Activated CD4-positive, alpha-beta T cell treated with anti-CD3 and anti-CD28 coated beads for 36 hours (primary cell): ENCODE measurements at regions not wholly inside any gene's neighbourhood (a gene's known extent, or its start where the extent isn't known, plus 50 kb on each side); places are given as distances from the start of the nearest gene placed in this dataset.

Experiments used
- ATAC-seq: fragments of 200-7000 bp; cut with Tn5 transposase; one replicate; pipeline ENCODE4 v1.10.0; 2021; ENCODE audit warnings: mild to moderate bottlenecking, moderate library complexity
- CTCF ChIA-PET: fragments of 350-600 bp; sonication (Branson Sonifier 250); formaldehyde crosslinking; loops from one replicate; lab custom pipeline; 2021; ENCODE audit warnings: antibody characterized with exemption; lab: Charles Lee
- POLR2A ChIA-PET: fragments of 350-600 bp; sonication (Branson Sonifier 250); formaldehyde crosslinking; loops from one replicate; lab custom pipeline; 2021; ENCODE audit warnings: antibody characterized with exemption, inconsistent platforms; lab: Charles Lee
- DNase-seq: peaks from one replicate; pipeline ENCODE4 v3.0.0-alpha.2; 2020
- H3K27ac Mint-ChIP-seq: one replicate; pipeline ENCODE4 v1.8.0; 2021; ENCODE audit warnings: mixed read lengths
- H3K27me3 Mint-ChIP-seq: one replicate; pipeline ENCODE4 v1.8.0; 2021; ENCODE audit warnings: mixed read lengths
- H3K36me3 Mint-ChIP-seq: one replicate; pipeline ENCODE4 v1.8.0; 2021; ENCODE audit warnings: low read depth, mixed read lengths
- H3K4me1 Mint-ChIP-seq: one replicate; pipeline ENCODE4 v1.8.0; 2021; ENCODE audit warnings: mixed read lengths
- H3K4me3 Mint-ChIP-seq: one replicate; pipeline ENCODE4 v1.8.0; 2021; ENCODE audit warnings: mild to moderate bottlenecking, moderate library complexity, mixed read lengths
- H3K9me3 Mint-ChIP-seq: one replicate; pipeline ENCODE4 v1.8.0; 2021; ENCODE audit warnings: low read depth, mixed read lengths
- intact Hi-C, 2 experiments: fragments of 100-400 bp; cut with DNase I in 1 of 2; cut with micrococcal nuclease in 1 of 2; formaldehyde crosslinking; loops; one replicate each; pipeline versions ENCODE4 v1.14.2 to v1.15.1; 2022 to 2024; cut with DNase I, micrococcal nuclease

DNA sequence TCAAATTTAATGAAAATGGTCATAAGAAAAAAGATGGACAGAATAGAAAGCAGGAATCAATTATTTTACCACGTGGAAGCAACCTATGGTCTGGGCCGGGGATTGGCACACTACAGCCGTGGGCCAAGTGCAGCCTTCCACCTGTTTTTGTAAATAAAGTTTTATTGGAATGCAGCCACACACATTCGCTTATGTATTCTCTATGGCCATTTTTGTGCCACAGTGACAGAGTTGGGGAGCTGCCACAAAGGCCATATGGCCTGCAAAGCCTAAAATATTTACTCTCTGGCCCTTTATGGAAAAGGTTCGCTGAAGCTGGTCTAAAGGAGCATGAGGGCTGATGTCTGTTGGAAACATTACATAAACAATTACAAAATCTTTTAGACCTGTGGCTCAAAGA is 144.8 kb downstream of the TMCO5A start:
- no peak overlapping the region for H3K27ac Mint-ChIP-seq

GRCh38 chr15:38080651-38081275 is 146.3 kb downstream of the TMCO5A start:
- no peaks in the 10 kb centered on the region for H3K9me3 Mint-ChIP-seq
- peaks cover 11% of the 10 kb centered on the region for H3K4me1 Mint-ChIP-seq
- no peak overlapping the region for H3K4me3 Mint-ChIP-seq
- ATAC-seq (no peak), DNase-seq (no peak)
- no peak overlapping the region for H3K27ac Mint-ChIP-seq
- intact Hi-C loops = no loop called here
- CTCF ChIA-PET = interaction anchor here (1.5 kb wide), 1 partner anchor 11 kb away, joined by 3 read pairs; no protein-coding TSS in a partner anchor
- POLR2A ChIA-PET = no interaction called here
- no peaks in the 10 kb centered on the region for H3K36me3 Mint-ChIP-seq
- peaks cover 7% of the 10 kb centered on the region for H3K27me3 Mint-ChIP-seq

More for the DNA sequence above, 144.8 kb downstream of the TMCO5A start:
- H3K4me3 Mint-ChIP-seq = no peak overlapping the region
- H3K4me1 Mint-ChIP-seq = peaks cover 2% of the 10 kb centered on the region
- H3K36me3 Mint-ChIP-seq = no peaks in the 10 kb centered on the region
- ChIA-PET CTCF (interaction anchor here (1.0 kb wide), 1 partner anchor 44 kb away, joined by 3 read pairs; no protein-coding TSS in a partner anchor), POLR2A (no interaction called here)
- no peak for DNase-seq
- intact Hi-C loops = loop anchor here in 1 of 2 experiments (10.0 kb wide), 1 partner anchor 176 kb away; the partner anchor contains the start of gene SPRED1
- no peak for ATAC-seq
- no peaks in the 10 kb centered on the region for H3K9me3 Mint-ChIP-seq
- peaks cover 12% of the 10 kb centered on the region for H3K27me3 Mint-ChIP-seq

- no peak overlapping the region for H3K4me3 Mint-ChIP-seq
- H3K27ac Mint-ChIP-seq = no peak overlapping the region
- DNase-seq = no peak
- H3K4me1 Mint-ChIP-seq = peaks cover 11% of the 10 kb centered on the region
- peaks cover 14% of the 10 kb centered on the region for H3K27me3 Mint-ChIP-seq
- ATAC-seq = peak; percentile 74
- ChIA-PET CTCF (interaction anchor here (1.1 to 1.4 kb wide), 3 partner anchors 12 to 25 kb away, joined by 4 to 5 read pairs (median 4); no protein-coding TSS in a partner anchor), POLR2A (interaction anchor here (0.7 to 1.6 kb wide), 2 partner anchors 45 to 216 kb away, joined by 4 read pairs; no protein-coding TSS in a partner anchor)
- no peaks in the 10 kb centered on the region for H3K36me3 Mint-ChIP-seq
- no peaks in the 10 kb centered on the region for H3K9me3 Mint-ChIP-seq
- intact Hi-C loops = loop anchor here (1.0 kb wide), 1 partner anchor 45 kb away; no protein-coding TSS in a partner anchor
Measured at GRCh38 chr15:38084289-38084688, 149.8 kb downstream of the TMCO5A start.

DNA sequence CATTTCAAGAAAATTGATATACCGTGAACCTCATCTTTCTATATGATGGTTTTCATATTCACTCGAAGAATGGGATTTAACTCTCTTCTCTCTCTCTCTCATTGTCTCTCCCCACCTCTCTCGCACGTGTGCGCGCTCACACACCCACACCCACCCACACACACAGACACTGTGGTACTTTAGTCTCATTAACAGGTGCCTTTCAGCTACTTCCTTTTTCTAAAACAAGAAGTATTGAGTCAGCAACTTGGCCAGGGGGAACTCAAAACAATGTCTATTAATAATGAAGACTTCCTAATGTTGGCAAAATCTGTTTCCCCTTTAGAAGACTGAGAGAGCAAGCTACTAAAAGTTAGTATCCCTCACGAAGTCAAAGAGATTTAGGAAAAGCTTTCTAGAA is 150.7 kb downstream of the TMCO5A start:
- ChIA-PET POLR2A (interaction anchor here (0.8 to 1.6 kb wide), 2 partner anchors 44 to 166 kb away, joined by 3 to 4 read pairs; no protein-coding TSS in a partner anchor), CTCF (interaction anchor here (0.7 kb wide), 1 partner anchor 8 kb away, joined by 3 read pairs; no protein-coding TSS in a partner anchor)
- H3K9me3 Mint-ChIP-seq = no peaks in the 10 kb centered on the region
- peaks cover 11% of the 10 kb centered on the region for H3K4me1 Mint-ChIP-seq
- intact Hi-C loops = no loop called here
- H3K27me3 Mint-ChIP-seq = peaks cover 14% of the 10 kb centered on the region
- DNase-seq (peak; percentile 25), ATAC-seq (no peak)
- no peak overlapping the region for H3K27ac Mint-ChIP-seq
- H3K4me3 Mint-ChIP-seq = no peak overlapping the region
- H3K36me3 Mint-ChIP-seq = no peaks in the 10 kb centered on the region

DNA sequence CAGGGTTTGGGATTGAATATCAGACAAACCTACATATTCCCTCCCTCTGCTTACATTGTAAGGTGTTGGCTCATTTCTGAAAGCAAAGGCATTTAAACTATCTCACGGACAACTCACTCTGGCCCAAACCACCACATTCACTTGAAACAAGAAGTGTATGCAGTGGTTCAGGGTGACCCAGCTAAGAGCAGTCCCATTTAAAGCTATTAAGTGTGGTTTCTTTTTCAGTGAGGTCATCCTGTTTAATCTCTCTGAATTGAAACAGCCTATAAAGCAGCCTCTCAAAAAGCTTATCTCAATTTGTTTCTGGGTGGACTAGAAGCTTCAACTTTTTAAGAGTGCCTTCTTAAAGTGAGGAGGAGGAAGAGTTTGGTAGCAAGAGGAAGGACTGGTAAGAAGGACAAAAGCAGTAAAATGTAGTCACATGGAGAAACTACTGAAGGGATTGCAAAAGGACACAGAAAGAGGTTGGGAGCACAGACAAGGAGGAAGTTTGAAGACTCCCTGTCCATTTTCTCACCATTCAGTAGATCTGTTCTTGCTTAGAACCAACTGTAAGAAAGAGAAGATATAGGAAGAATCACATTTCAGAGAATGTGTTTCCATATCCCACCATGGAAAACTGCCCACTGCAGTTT is 151.6 kb downstream of the TMCO5A start:
- CTCF ChIA-PET = interaction anchor here (0.5 kb wide), 1 partner anchor 30 kb away, joined by 4 read pairs; no protein-coding TSS in a partner anchor
- Mint-ChIP-seq H3K27ac (no peak overlapping the region), H3K4me1 (peaks cover 11% of the 10 kb centered on the region), H3K36me3 (no peaks in the 10 kb centered on the region), H3K9me3 (no peaks in the 10 kb centered on the region), H3K27me3 (peaks cover 13% of the 10 kb centered on the region), H3K4me3 (no peak overlapping the region)
- intact Hi-C loops = no loop called here
- POLR2A ChIA-PET = no interaction called here
- DNase-seq = no peak
- ATAC-seq = no peak

DNA sequence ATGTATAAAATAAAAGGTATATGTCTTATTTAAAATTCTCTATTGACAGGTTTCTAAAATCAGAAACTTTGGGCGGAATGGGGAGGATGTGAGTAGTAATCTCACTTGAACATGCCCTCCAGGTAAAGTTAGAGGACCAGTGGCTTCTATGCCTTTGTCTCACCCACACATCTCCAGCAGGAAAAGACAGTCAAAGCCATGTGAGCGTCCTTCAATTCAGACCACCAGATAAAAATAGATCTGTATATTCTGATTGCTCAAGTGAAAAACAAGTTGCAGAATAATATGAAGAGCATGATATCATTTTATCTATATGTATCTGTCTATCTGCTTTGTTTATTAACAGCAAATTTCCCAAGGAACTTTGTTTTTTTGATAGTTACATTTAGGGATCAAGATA is 152.2 kb downstream of the TMCO5A start:
- H3K4me3 Mint-ChIP-seq = no peak overlapping the region
- no peaks in the 10 kb centered on the region for H3K36me3 Mint-ChIP-seq
- no peaks in the 10 kb centered on the region for H3K9me3 Mint-ChIP-seq
- DNase-seq (no peak), ATAC-seq (no peak)
- peaks cover 13% of the 10 kb centered on the region for H3K27me3 Mint-ChIP-seq
- ChIA-PET POLR2A (no interaction called here), CTCF (interaction anchor here (0.5 kb wide), 1 partner anchor 30 kb away, joined by 4 read pairs; no protein-coding TSS in a partner anchor)
- intact Hi-C loops = no loop called here
- no peak overlapping the region for H3K27ac Mint-ChIP-seq
- peaks cover 11% of the 10 kb centered on the region for H3K4me1 Mint-ChIP-seq

DNA sequence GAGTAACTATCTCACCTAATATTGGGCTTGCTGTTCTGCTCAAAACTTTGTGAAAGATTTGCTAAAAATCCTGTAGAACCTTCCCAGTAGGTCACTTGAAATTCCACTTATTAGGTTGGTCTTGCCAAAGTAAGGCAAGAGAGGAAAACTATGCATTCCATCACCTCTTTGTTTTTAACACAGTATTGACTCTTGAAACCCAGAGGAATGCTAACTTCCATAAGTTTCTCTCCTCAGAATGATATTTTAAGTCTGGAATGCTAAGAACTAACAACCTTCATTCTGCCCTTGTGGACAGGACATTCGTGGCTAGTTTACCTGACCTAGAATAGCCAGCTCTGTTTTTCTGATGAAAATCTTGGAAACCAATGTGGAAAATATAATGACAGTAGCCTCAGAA is 154.5 kb downstream of the TMCO5A start:
- POLR2A ChIA-PET = no interaction called here
- ATAC-seq = no peak
- H3K36me3 Mint-ChIP-seq = no peaks in the 10 kb centered on the region

GRCh38 chr15:38090223-38090622 is 155.8 kb downstream of the TMCO5A start:
- no peak overlapping the region for H3K27ac Mint-ChIP-seq
- ATAC-seq (no peak), DNase-seq (no peak)
- ChIA-PET POLR2A (no interaction called here), CTCF (no interaction called here)
- H3K4me1 Mint-ChIP-seq = peaks cover 2% of the 10 kb centered on the region
- H3K36me3 Mint-ChIP-seq = no peaks in the 10 kb centered on the region
- H3K27me3 Mint-ChIP-seq = peaks cover 7% of the 10 kb centered on the region
- H3K9me3 Mint-ChIP-seq = no peaks in the 10 kb centered on the region
- intact Hi-C loops = no loop called here
- no peak overlapping the region for H3K4me3 Mint-ChIP-seq

More for the DNA sequence above, 154.5 kb downstream of the TMCO5A start:
- no peak overlapping the region for H3K27ac Mint-ChIP-seq
- H3K27me3 Mint-ChIP-seq = peaks cover 9% of the 10 kb centered on the region
- intact Hi-C loops = no loop called here
- no peaks in the 10 kb centered on the region for H3K9me3 Mint-ChIP-seq
- CTCF ChIA-PET = interaction anchor here (0.6 kb wide), 1 partner anchor 313 kb away, joined by 3 read pairs; no protein-coding TSS in a partner anchor
- no peak for DNase-seq
- no peak overlapping the region for H3K4me3 Mint-ChIP-seq
- peaks cover 10% of the 10 kb centered on the region for H3K4me1 Mint-ChIP-seq

DNA sequence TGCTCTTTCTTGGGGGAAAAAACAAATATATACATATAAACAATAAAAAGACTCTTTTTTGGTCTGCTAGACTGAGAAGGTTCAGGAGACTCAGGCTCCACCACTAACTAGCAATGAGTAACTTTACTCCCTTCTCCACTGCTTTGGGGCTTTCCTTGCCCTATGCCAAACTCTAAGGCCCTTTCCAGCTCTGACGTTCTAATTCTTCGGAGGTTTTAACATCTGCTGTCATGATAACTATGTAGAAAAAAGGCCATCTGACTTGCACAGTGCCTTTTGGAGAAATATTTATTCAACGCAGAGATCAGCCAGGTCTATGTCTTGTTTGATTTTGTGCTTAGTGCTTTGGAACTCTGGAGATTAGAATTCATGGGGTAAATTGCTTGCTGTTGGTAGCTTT is 156.2 kb downstream of the TMCO5A start:
- intact Hi-C loops = no loop called here
- ChIA-PET CTCF (interaction anchor here (0.8 kb wide), 1 partner anchor 14 kb away, joined by 3 read pairs; no protein-coding TSS in a partner anchor), POLR2A (no interaction called here)
- no peak overlapping the region for H3K4me3 Mint-ChIP-seq
- DNase-seq = no peak
- peaks cover under 1% of the 10 kb centered on the region for H3K4me1 Mint-ChIP-seq
- H3K27ac Mint-ChIP-seq = no peak overlapping the region
- no peak for ATAC-seq
- peaks cover 3% of the 10 kb centered on the region for H3K9me3 Mint-ChIP-seq
- peaks cover 11% of the 10 kb centered on the region for H3K27me3 Mint-ChIP-seq
- H3K36me3 Mint-ChIP-seq = peaks cover 1% of the 10 kb centered on the region

GRCh38 chr15:38091078-38091645 is 156.7 kb downstream of the TMCO5A start:
- no peak for ATAC-seq
- H3K4me1 Mint-ChIP-seq = no peaks in the 10 kb centered on the region
- peaks cover 2% of the 10 kb centered on the region for H3K36me3 Mint-ChIP-seq
- ChIA-PET CTCF (interaction anchor here (0.8 kb wide), 1 partner anchor 15 kb away, joined by 3 read pairs; no protein-coding TSS in a partner anchor), POLR2A (no interaction called here)
- no peak overlapping the region for H3K4me3 Mint-ChIP-seq
- peaks cover 4% of the 10 kb centered on the region for H3K9me3 Mint-ChIP-seq
- intact Hi-C loops = no loop called here
- H3K27me3 Mint-ChIP-seq = peaks cover 10% of the 10 kb centered on the region
- no peak overlapping the region for H3K27ac Mint-ChIP-seq
- DNase-seq = no peak

GRCh38 chr15:38093931-38094330 is 158.7 kb upstream of the SPRED1 start:
- peaks cover 2% of the 10 kb centered on the region for H3K36me3 Mint-ChIP-seq
- peaks cover 13% of the 10 kb centered on the region for H3K9me3 Mint-ChIP-seq
- no peak for ATAC-seq
- H3K27me3 Mint-ChIP-seq = peaks cover 10% of the 10 kb centered on the region
- no peak for DNase-seq
- ChIA-PET POLR2A (no interaction called here), CTCF (interaction anchor here (1.2 kb wide), 1 partner anchor 9 kb away, joined by 3 read pairs; no protein-coding TSS in a partner anchor)
- H3K4me1 Mint-ChIP-seq = no peaks in the 10 kb centered on the region
- intact Hi-C loops = no loop called here
- no peak overlapping the region for H3K27ac Mint-ChIP-seq
- H3K4me3 Mint-ChIP-seq = no peak overlapping the region
